Psoas muscle (tissue), 7 donors: ENCODE measurements at regions not wholly inside any gene's neighbourhood (a gene's known extent, or its start where the extent isn't known, plus 50 kb on each side); places are given as distances from the start of the nearest gene placed in this dataset.

Experiments
- ATAC-seq, 4 donors: fragments of 200-7000 bp; cut with Tn5 transposase; one replicate each; pipeline ENCODE4 v1.9.1; 2020; ENCODE audit warnings: moderate library complexity in 3 of 4, mild to moderate bottlenecking in 2 of 4
- DNase-seq, 2 donors: peaks; one replicate each; pipeline ENCODE4 v3.0.0-alpha.2; 2020
- H3K27ac ChIP-seq: fragments of 200-600 bp; one replicate; pipeline ENCODE4 v1.8.0; 2022
- H3K27me3 ChIP-seq, 3 donors: fragments of 200-600 bp in 1 of 3; one replicate each; pipeline versions ENCODE4 v1.6.1 to v1.8.0; 2013 to 2022; ENCODE audit warnings: low read length in 2 of 3, mild to moderate bottlenecking in 2 of 3, moderate library complexity in 1 of 3; ENCODE audit not compliant: insufficient read depth in 3 of 3
- H3K36me3 ChIP-seq, 2 donors: fragments of 200-600 bp in 1 of 2; one replicate each; pipeline versions ENCODE4 v1.6.1 to v1.8.0; 2013 to 2022; ENCODE audit warnings: low read depth in 1 of 2, mild to moderate bottlenecking in 1 of 2, moderate library complexity in 1 of 2; ENCODE audit not compliant: insufficient read depth in 1 of 2
- H3K4me1 ChIP-seq: fragments of 200-600 bp; one replicate; pipeline ENCODE4 v1.8.0; 2022
- H3K4me3 ChIP-seq: fragments of 200-600 bp; one replicate; pipeline ENCODE4 v1.8.0; 2022; ENCODE audit warnings: mild to moderate bottlenecking
- H3K9me3 ChIP-seq: fragments of 200-600 bp; one replicate; pipeline ENCODE4 v1.8.0; 2022
- WGBS, 3 donors: extraction: QIAGEN DNeasy Blood & Tissue Kit; methylation state at CpG; one replicate each; pipeline versions ENCODE4 v1.1.6 to v1.1.7; 2013; 5-methylcytosine and 5-hydroxymethylcytosine counted together
- intact Hi-C, 2 donors: fragments of 100-400 bp; cut with DNase I; formaldehyde crosslinking; loops; one replicate each; pipeline versions ENCODE4 v1.11.0 to v1.14.2; 2022
- TF ChIP-seq, protein P1 (sequence below): fragments of 200-600 bp; IDR thresholded peaks from one replicate; pipeline ENCODE4 v1.8.0; 2022; ENCODE audit warnings: antibody characterized with exemption
- donor health status: healthy with polysubstance abuse.
- donor health status: DM: no; HTN: no; CAD: no; lungs with moderate emphysema.
- donor health status: Bipolar disorder and iron deficiency.
- donor health status: healthy.
- donor health status: DM: yes; HTN: yes; CAD: no.
- donor health status: DM: no; HTN: no; CAD: no.
- donor health status: DM: yes; HTN: yes; CAD: no.

DNA sequence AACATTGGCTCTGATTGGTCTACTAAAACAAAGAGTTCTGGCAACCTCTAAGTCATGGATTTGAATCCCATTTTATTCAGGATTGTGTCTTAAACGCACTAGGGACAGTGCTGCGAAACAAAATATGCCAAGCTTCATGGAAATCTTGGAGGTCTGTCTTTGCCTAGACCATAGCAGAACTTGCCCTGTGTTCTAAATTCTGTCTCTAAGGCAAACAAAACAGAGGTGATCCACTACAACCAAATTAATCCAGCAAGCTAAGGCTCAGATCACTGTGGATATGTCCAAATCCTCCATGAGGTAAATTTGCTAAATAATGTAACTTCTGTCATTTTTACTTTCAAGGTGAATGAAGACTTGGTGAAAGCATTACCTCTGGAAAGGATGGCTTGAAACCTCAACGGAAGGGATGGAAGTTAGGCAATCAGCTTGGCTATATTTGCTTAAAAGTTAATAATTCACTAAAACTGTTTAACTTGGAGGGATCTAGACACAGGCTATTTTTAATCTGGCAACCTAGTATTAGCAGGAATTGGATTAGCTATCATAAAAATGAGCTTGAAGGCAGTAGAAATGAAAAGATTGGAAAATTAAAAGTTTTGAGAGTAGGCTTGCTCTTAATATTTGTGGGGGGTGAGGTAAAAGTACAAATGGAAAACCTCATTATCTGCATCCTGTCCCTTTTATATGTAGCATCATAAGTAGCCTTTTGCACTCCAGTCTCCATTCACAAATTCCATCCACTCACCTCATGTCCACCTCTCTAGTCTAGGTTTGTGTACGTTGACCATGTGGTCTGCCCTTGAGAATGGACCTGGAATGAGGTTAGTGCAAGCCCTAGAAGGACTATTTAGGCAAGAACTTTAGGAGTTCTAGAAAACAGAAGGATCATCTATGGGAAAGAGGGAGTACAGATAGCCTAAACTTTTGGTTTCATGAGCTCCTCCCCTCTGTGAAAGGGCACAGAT is 176.2 kb downstream of the SMC2 start:
- Histone ChIP-seq H3K4me3 (no peak overlapping the region), H3K4me1 (no peaks in the 10 kb centered on the region), H3K9me3 (no peaks in the 10 kb centered on the region), H3K27ac (no peak overlapping the region), H3K36me3 (no peaks in the 10 kb centered on the region), H3K27me3 (no peaks in the 10 kb centered on the region)
- DNase-seq = no peak
- intact Hi-C loops = no loop called here
- 78 to 79% (median 78%) methylated on average over 4 of the region's 4 CpGs for WGBS, 3 donors
- TF ChIP-seq, protein P1, sequence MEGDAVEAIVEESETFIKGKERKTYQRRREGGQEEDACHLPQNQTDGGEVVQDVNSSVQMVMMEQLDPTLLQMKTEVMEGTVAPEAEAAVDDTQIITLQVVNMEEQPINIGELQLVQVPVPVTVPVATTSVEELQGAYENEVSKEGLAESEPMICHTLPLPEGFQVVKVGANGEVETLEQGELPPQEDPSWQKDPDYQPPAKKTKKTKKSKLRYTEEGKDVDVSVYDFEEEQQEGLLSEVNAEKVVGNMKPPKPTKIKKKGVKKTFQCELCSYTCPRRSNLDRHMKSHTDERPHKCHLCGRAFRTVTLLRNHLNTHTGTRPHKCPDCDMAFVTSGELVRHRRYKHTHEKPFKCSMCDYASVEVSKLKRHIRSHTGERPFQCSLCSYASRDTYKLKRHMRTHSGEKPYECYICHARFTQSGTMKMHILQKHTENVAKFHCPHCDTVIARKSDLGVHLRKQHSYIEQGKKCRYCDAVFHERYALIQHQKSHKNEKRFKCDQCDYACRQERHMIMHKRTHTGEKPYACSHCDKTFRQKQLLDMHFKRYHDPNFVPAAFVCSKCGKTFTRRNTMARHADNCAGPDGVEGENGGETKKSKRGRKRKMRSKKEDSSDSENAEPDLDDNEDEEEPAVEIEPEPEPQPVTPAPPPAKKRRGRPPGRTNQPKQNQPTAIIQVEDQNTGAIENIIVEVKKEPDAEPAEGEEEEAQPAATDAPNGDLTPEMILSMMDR = no peak
- no peak for ATAC-seq

DNA sequence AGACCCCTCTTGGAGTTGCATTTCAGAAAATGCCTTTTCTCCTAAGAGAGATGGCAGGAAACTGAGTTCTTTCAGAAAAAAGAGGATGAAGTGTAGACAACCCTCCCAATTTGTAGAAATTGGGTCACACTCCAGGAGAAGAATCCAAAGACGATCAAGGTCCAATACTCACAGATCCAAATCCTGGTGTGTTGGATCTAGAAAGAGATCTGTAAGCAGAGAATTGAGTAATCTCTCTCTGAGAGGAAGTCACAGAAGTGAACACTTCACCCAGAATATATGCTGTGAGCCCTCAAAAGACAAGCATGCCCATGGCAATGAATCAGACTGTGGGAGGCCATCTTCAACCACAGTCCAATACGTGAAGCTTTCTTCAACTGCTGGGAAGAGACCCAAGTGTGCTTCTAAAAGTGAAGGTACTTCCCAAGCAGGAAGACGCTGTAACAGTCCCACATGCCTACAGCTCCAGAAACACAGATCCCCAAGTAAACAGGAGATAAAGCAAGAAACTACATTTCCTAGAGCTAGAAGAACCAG is 182.7 kb downstream of the SMC2 start:
- no peak overlapping the region for H3K4me3 ChIP-seq
- H3K4me1 ChIP-seq = no peaks in the 10 kb centered on the region
- ATAC-seq (no peak), DNase-seq (no peak)
- H3K27me3 ChIP-seq = no peaks in the 10 kb centered on the region
- no peak overlapping the region for H3K27ac ChIP-seq
- H3K36me3 ChIP-seq = no peaks in the 10 kb centered on the region
- 73 to 89% (median 74%) methylated on average over 3 of the region's 3 CpGs for WGBS, 3 donors
- H3K9me3 ChIP-seq = no peaks in the 10 kb centered on the region
- TF ChIP-seq, protein P1 = no peak
- intact Hi-C loops = no loop called here

DNA sequence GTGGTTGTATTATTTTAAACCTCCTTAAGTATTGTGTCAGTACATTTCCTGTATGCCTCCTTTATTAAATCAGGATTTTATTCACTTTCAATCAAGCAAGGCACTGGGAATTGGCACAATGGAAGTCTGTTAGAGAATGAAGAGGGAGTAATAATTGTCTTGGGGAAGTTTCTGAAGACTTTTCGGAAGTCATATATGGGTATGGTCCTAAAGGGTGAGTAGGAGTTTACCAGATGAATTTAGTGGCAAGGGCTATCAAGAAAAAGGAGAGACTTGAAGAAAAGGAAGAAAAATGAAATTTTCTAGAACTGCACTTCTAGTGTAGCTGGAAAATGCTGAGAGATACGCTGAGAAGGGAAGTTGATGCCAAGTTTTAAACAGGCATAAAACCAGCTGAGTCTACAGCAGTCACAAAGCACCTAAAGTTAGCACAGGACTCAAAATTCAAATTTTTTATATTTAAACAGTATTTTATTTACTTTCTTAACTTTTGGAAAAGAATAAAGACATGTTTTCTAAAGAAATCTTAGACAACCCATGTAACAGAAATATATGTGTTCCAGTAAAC is 184.9 kb downstream of the SMC2 start:
- Histone ChIP-seq H3K9me3 (no peaks in the 10 kb centered on the region), H3K4me1 (no peaks in the 10 kb centered on the region), H3K27ac (no peak overlapping the region), H3K4me3 (no peak overlapping the region), H3K36me3 (no peaks in the 10 kb centered on the region), H3K27me3 (no peaks in the 10 kb centered on the region)
- intact Hi-C loops = no loop called here
- WGBS, 3 donors = 40 to 44% (median 41%) methylated on average over 2 of the region's 2 CpGs
- no peak for ATAC-seq
- DNase-seq = no peak
- TF ChIP-seq, protein P1 = no peak

DNA sequence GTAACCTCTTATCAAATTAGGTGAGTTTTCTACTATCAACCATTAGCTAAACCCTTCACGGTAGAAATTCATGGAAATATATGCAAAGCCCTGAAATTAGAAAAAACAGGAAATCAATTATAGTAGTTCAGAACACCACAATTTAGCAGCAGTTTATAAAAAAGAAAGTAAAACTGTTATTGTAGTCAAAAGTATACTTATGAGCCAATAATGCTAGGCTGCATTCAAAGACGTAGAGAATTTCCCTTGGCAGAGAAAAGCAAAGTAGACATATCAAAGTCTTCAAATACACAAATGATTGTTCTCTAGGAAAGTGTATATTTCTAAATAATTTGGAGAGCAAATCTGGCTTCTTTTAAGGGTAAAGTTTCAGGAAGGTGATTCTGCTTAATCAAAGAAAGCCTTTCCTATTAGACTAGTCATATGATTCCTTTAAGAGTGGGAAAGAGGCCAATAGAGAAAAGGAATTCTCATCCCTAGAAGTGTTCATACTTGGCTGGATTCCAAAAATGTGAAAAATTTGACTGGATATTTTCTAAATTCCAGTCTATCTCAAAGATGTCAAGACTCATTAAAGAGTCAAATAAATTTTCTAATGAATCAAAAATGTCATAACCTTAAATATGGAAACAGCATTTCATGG is 185.5 kb downstream of the SMC2 start:
- DNase-seq (no peak), ATAC-seq (no peak)
- Histone ChIP-seq H3K4me3 (no peak overlapping the region), H3K4me1 (no peaks in the 10 kb centered on the region), H3K27me3 (no peaks in the 10 kb centered on the region), H3K9me3 (no peaks in the 10 kb centered on the region), H3K36me3 (no peaks in the 10 kb centered on the region), H3K27ac (no peak overlapping the region)
- intact Hi-C loops = no loop called here
- TF ChIP-seq, protein P1 = no peak
- WGBS, 3 donors = 6 to 13% (median 12%) methylated on average over 2 of the region's 2 CpGs
